Activated CD4-positive, alpha-beta T cell treated with anti-CD3 and anti-CD28 coated beads for 48 hours (primary cell): ENCODE measurements at regions not wholly inside any gene's neighbourhood (a gene's known extent, or its start where the extent isn't known, plus 50 kb on each side); places are given as distances from the start of the nearest gene placed in this dataset.

Source experiments
- DNase-seq: peaks from one replicate; pipeline ENCODE4 v3.0.0-alpha.2; 2020

DNA sequence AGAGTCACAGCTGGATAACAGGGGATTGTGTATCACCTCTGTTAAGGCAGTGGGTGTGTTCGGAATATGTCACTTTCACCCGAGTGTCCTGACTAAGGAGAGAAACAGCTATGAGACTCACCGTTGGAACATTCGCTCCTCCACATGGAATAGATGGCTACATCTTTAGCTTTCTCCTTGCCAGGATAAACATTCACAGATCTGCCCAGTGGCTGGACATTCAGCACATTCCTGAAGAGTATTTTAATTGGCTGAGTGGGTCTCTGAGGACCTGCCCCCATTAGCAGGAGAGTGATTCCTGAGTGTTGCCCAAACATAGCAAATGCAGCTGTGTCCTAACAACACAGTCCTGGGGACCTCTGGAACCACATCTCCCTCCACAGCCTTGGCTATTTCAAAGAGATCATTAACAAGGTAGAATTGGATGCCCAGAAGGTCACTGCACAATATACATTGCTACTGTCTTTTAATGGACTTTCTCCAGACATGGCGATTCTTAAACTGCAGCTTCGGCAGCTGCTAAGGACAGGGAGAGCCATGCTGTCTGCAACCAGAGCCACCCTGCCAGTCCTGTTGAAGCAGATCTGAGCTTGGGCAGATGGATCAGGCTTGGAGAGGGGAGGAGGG is 435.0 kb upstream of the CADM1 start:
- no peak for DNase-seq

DNA sequence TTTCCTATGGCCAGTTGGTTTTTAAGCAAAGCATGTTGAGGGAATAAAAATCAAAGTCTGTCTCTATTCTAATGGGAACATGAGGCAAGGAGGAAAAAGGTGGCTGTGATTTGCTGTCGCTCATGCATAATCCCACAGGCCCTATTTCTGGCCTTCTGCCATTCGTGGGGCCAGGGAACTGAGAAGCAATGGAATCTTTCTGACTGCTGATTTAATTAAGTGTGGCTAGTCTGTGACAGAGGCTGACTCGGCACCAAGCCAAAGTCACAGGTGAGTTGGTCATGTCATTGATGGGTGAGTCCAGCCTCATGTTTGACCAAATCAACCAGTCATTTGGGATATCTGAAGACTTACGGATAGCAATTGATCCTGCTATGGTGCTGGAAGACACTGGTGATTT is 429.3 kb upstream of the CADM1 start:
- DNase-seq: no peak

DNA sequence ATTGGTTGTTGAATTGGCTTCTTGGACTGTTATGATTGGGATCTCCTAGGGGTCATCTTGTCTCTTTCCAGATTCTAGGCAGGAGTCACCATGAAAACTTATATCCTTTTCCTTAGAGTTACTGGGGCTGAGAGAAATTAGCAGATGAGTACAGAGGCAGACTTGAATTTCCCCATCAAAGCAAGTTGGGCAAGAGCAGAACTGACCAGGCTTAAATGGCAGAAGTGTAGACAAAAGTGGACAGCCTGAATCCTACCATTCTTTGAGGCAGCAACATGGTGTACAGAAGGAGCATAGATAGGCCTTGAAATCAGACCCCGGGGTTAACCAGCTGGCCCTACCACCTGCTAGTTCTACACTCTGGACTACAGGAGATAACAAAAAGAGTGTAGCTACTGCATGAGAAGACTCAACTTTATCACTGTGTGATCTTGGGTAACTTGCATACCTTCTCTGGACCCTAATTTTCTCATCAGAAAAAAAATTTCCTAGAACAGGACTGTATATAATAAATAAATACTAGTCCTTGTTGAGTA is 427.4 kb upstream of the CADM1 start:
- no peak for DNase-seq

DNA sequence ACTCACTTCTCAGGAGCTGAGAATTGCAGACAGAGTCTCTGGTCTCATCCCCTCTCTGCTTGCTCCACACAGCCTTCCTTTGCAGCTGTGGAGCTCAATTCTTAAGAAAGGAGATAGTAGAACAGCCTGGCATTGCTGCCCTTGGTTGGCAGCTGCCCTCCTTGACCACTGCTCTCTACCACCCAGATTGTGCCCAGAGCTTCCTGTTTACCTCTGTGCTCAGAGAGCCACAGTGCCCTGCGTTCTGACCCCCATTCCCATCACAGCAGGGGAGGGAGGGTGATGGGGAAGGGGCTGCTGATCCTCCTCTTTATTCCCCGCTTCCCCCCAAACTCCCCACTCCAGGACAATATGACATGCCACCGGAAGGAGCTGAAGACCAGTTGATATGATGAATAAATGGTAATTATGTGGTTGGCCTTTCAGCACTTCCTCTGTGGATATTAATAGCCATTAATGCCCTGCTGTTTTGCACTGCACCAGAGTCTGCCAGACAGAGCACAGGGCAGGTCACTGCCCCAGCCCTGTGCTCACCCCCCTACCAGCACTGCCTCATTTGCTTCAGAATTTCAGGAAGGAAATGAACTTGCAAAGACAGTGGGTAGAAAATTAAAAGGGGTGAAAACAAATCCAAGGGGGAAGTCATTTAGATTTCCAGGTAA is 426.8 kb upstream of the CADM1 start:
- DNase-seq: no peak

DNA sequence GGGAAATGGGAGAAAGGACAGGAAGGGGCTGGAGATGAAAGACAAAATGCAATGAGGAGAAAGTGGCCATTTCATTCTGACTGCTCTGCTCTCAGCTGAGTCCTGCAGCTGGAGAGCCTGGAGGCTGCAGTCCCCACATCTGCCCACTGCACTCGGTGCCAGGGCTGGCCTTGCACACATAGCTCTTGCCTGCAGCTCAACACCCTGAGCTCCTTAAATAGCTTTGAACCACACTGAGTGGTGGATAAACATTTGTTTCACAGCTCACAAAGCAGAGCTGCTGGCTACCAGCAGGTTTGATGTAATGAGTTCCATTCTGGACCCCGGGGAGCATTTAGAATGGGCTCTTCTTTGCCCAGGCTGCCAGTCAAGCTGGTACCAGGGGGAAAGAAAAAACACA is 426.1 kb upstream of the CADM1 start:
- no peak for DNase-seq

DNA sequence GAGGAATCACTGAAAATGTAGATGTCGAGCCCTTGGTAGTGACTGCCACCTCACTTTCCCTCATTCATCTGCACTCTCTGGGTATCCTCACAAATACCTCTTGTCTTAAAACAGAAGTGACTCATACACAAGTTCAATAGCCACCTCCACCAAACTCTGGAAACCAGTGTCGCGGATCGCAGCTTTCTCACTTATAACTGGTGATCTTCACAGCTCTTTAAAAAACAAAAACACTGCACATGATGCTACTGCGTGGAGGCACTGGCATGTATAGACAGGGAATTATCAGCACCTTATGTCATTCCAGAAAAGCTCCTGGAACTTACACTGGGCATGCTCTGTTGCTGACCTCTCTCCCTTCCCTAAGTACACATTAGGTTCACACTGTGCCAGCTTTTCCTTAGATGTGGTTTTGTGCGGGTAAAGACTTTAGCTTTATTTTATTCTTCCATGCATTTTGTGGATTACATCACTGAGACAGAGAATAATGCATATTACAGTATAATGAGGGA is 425.5 kb upstream of the CADM1 start:
- no peak for DNase-seq

DNA sequence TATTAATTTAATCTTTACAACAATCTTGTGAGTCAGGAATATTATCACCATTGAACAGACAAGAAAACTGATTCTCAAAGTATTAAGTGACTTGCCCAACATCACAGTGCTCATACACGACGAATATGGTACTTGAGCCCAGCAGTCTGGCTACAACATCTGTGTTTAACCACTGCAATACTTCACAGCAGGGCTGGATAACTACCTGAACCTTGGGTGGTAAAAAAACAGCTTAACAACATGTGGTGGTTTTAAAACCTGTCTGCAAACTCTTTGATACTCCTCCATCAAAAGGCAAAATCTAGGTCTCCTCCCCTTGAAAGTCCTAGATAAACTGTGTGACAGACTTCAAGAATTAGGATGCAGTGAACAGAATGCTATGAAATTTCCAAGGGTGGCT is 424.6 kb upstream of the CADM1 start:
- DNase-seq: no peak

DNA sequence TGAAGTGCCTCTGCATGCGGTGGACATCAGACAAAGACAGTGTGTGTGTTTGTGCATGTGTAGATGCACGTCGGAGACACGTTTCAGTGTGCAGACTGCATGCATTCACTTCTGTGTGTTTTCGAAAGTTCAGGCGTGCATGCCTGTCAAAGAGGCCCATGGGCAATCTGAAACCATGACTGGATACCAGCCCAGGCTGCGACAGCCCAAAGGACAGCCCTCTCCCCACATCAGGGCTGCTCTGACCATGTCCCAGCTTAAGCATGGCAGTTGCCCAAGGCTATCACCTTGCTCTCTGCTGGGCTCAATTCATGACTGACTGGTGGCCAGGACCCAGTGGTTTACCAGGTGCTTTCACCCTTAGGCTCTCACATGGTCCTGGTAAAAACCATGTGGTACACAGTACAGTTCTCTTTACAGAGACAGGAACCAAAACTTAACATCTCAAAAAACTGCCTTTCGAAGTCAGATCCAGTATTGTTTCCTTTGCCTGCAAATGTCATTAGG is 423.7 kb upstream of the CADM1 start:
- DNase-seq: no peak

DNA sequence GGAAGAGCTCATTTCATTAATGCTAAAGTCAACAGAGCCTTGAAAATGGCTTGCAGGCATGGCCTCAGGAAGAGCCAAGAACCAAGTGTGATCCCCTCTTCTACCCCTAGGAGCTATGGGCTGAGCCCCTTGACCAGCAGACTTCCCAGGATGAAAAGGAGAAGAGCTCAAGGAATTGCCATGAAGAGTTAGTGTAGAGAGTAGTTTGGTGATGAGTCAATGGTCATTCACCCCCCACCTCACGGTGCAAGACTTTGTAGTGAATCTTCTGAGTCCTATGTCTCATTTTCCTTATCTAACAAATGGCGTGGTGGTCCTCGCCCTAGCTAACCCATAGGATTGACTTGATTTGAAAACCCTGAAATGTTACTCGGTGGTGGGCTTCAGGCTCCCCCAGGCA is 422.4 kb upstream of the CADM1 start:
- no peak for DNase-seq

DNA sequence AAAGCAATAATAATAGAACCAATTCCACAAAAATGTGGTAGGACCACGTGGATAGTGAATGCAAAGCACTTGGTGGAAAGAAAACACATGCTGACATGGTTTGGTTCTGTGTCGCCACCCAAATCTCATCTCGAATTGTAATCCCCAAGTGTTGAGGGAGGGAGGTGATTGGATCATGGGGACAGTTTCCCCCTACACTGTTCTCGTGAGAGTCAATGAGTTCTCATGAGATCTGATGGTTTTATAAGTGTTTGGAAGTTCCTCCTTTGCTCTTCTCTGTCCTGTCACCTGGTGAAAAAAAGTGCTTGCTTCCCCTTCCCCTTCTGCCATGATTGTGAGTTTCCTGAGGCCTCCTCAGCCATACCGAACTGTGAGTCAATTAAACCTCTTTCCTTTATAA is 421.9 kb upstream of the CADM1 start:
- no peak for DNase-seq

DNA sequence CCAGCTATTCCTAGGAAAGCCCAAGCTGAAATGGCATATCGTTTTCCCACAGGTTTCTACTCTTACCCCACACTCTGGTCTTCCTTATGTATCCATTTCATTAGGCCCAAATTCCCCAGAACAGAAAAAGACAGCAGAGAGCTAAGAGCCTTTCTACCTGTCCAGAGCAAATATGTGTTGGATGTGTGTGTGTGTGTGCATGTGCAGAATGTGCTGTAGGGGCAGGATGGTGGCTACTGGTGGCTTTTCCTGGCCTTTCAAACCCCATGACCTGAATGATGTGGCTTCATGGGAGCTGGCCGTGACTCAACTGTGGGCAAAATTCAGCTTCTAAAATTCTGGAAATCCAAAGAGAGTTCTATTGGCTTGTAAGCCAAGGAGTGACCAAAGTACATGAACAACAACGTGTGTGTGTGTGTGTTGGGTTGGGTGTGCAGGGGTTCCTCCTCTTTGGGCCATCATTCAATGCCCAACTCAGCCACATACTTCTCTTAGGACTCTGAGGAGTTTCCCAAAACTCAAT is 421.4 kb upstream of the CADM1 start:
- DNase-seq: no peak

DNA sequence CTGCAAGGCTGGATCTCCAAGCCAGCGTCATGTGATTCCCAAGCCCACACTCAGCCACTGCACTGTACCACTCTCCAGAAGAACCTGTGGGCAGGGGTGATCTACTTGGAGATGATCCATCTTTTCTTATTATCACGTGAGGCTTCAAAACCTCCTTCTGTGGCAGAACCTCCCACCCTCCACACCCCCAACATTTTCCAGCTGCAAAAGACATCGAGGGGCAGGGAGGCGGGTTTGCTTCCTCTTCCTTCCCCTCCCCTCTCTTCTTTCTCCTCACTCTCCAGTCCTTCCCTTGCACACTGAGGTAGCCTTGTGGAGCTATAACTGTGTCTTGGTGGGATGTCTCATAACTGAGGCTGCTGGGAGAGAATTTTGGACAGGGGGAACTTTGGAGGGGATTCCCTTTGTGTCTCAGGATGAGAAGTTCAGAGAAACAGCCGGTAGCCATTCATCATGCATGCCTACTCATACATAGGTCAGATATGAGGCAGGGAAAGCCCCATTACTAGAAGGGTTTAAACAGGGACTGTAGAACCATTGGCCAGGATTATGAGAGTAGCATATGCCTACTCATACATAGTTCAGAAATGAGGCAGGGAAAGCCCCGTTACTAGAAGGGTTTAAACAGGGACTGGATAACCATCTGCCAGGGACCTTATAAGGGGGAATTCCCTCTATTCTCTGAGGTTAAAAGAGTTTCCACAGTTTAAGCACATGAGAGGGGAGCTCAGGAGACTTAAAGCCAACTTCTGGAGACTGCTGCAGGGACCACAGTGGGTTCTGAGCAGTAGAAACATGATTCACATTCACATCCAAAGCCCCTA is 420.7 kb upstream of the CADM1 start:
- DNase-seq: peak; percentile 39

DNA sequence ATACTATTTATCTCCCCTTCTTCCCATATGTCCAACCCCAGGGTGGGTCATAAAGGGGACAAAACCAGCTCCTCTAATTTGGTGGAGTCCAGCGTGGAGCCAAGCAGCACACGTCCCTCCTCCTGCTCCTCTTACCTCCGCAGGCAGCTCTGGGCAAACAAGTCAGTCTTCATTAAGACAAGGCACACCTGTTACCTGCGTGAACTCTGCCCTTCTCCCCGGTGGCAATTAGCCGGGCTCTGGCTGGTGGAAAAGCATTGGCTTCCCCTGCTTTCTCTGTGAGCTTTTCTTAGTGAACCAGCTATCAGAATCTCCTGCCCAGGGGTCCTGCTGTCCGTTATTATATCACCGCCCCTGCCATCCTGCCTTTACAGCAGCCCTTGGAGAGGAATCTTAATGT is 418.7 kb upstream of the CADM1 start:
- no peak for DNase-seq

DNA sequence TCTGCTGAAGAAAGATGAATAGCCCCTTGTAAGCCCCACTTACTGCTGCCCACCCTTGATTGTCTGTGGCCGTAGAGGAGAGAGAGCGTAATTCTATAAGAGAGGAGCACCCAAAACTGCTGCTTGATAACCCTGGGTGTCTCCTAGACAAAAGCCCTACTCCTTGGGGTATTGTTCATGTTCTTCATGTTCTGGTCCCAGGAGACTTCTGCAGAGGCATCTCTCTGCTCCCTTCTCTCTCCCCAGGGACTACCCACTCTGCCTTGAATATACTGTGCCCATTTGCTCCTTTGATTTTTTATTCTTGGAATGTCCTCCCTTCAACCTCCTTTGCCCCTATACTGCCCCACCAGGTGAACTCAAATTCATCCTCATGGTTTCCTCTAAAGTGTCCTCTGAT is 417.8 kb upstream of the CADM1 start:
- DNase-seq: no peak

DNA sequence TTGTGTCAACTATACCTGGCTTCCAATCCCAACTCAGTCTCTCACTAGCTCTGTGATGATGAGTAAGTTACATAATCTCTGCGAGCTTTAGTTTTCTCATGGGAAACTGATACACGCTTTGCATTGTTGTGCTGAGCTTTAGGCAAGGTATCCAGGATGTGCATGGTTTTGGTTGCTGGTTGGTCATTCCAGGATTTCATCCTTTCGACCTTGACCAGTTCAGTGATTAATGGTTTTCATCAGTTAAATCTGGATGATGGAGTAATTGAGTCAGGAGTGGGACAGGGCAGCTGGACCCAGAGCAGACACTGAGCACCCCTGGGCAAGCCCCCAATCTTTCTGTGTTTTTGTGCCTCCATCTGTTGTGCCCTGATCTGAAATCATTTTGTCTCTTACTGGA is 417.3 kb upstream of the CADM1 start:
- DNase-seq: no peak

DNA sequence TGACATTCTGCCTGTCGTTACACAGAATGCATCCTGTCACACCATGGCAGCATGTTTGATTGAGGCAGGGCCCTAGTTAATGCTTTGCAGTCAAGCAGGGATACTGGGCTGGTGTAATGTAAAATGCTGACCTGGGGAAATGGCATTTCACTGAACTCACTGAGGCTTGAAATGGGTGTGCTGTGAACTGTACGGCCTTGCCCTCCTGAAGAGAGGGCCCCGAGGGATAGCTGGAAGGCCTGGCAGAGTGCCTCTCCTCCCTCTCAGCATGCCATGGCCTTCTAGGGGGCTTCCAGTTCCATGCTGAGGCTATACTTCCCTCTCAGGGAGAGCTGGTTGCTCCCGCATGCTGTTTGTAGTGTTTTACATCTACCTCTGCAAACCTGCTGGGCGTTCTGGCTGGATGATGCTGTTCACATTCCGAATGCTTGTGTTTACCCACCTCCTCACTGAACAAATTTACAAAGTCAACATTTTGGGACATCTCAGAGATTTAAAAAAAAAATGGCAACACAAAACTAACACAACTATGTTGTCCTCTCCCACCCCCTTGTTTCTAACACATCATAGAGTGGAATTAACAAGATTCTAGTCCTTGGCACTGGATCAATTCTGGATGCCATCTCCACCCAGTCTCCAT is 416.7 kb upstream of the CADM1 start:
- no peak for DNase-seq

DNA sequence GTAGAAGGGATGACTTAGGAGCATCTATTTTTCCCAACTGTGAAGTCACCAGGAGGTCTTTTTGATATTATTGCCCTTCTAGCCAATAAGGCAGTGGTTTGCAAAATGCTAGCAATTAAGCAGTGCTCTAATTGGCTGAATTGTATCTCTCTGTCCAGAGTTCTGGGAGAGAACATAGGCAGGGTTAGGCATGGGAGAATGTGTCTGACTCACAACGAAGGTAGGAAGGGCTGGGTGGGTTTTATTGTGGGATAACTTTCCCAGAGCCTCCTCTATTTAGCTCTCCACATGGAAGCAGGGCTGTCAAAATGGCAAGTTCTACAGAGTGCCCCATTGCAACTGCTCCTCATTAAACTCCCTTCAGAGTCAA is 415.9 kb upstream of the CADM1 start:
- no peak for DNase-seq

DNA sequence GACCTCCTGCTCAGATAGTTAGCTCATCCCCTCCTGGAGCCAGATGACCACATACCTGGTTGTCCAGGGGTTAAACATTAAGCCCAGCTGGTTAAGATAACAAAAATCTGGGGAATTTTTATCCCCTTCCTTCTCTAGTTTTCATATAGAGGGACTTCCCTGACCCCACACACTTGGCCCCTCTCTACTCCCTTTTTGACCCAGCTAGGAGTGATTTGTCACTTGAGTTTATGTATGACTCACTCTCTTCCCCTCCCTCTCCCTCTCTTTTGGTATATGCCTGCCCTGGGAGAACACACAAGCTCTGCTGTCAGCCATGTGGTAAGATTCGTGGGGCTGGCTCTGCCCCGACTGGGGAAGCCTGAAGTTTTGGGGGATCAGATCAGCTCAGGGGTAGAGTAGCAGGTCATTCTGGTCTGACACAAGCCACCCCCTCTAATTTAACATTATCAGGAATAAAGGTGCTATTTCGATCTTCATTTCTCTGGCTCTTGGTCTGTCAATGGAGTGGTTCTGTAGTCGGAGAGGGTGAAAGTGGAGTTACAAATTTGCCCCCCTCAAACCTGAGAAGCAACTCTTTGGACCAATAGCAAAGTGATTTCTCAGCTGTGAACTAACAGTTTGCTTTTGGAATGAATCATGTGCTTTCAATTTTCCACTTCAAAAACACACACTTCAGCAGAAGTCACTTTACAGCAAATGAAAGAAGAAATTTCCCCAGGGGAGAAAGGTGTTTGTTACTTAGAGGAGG is 415.3 kb upstream of the CADM1 start:
- peak; percentile 9 for DNase-seq

DNA sequence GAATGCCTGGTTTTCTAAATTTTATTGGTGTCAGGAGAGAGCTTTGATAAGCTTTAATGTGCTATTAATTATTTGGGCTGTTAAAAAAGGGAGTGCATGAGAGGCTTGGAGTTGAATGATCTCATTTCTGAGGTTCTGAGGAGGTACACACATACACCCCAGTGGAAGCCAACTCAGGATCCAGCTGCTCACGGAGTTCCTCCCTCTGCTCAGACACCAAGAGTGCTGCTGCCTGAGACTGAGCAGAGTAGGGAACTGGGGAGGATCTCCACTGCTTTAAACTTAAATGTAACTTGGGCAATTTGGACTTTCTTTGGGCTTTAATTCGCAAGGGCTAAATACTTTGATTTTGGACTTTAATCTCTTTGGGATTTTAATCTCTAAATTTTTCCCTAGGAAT is 414.4 kb upstream of the CADM1 start:
- no peak for DNase-seq

DNA sequence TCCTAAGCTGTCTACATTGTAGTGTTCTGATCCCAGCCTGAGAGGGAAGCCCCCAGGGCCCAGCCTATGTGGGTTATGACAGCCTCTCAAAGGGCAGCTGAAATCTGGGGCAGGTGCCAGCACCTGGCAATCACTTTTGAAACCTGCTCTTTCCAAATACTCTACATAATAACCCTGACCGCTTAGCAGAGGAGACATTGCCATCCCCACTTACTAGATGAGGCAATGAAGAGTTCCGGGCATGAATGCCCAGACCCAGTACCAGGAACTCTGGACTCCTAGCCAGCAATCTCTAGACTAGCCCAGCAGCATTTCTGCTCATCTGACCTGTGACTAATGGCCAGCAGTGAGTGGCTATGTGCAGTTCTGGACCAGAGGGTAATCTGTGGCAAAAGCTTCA is 412.4 kb upstream of the CADM1 start:
- no peak for DNase-seq

DNA sequence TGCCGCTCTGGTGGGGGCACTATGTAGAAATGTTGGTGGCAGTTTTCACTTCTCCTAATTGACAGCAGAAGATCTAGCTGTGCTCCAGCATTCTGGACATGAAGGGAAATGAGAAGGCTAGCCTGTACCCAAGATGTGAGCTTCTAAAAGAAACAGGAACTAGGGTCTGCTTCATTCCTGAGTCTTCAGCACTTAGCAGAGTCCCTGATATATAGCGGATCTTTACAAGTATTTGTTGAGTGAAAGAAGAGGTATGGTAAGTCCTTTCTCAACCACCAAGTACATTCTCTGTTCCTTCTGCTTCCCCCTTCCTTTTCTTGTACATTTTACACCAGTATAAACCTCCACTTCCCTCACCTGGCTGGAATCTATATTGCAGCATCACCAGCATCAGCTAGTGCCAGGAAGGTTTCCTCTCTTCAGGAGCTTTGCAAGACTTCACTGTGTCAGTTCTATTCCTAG is 408.3 kb upstream of the CADM1 start:
- DNase-seq: no peak
